Fibroblast of lung (primary cell): ENCODE measurements at regions not wholly inside any gene's neighbourhood (a gene's known extent, or its start where the extent isn't known, plus 50 kb on each side); places are given as distances from the start of the nearest gene placed in this dataset.
A peak's percentile ranks its signal among the peaks of the same experiment; 100 is the strongest.

Source experiments
- DNase-seq, 2 donors: peaks; one replicate each; pipeline versions ENCODE4 v3.0.0 to v3.0.0-alpha.2; 2010; ENCODE audit warnings: low read depth in 2 of 2
- H2AFZ ChIP-seq: 2 replicates; pipeline ENCODE4 v1.5.1; 2012; ENCODE audit warnings: low read length, control low read depth, inconsistent platforms
- H3K27ac ChIP-seq: 2 replicates; pipeline ENCODE4 v1.5.1; 2011; ENCODE audit warnings: low read length, control low read depth; ENCODE audit not compliant: insufficient read depth
- H3K27me3 ChIP-seq: 2 replicates; pipeline ENCODE4 v1.5.1; 2011; ENCODE audit warnings: mild to moderate bottlenecking, low read length; ENCODE audit not compliant: control insufficient read depth, insufficient read depth
- H3K36me3 ChIP-seq: 2 replicates; pipeline ENCODE4 v1.5.1; 2011; ENCODE audit warnings: low read length; ENCODE audit not compliant: control insufficient read depth, insufficient read depth
- H3K4me1 ChIP-seq: 2 replicates; pipeline ENCODE4 v1.5.1; 2011; ENCODE audit warnings: low read length; ENCODE audit not compliant: control insufficient read depth, insufficient read depth; ENCODE audit errors: extremely low read depth
- H3K4me2 ChIP-seq: 2 replicates; pipeline ENCODE4 v1.5.1; 2011; ENCODE audit warnings: low read length, control low read depth; ENCODE audit not compliant: insufficient read depth; ENCODE audit errors: extremely low read depth
- H3K4me3 ChIP-seq, 4 experiments: fragments of 200-600 bp in 1 of 4; sonication (generic) in 1 of 4; replicated peaks in 1 of 4; 2 replicates each; pipeline ENCODE4 v1.5.1; 2011 to 2016; ENCODE audit warnings: low read length in 4 of 4, low read depth in 3 of 4, mild to moderate bottlenecking in 3 of 4, control low read depth in 2 of 4, inconsistent platforms in 1 of 4, mixed read lengths in 1 of 4; ENCODE audit not compliant: insufficient read depth in 1 of 4; ENCODE audit errors: control extremely low read depth in 1 of 4
- H3K79me2 ChIP-seq: 2 replicates; pipeline ENCODE4 v1.5.1; 2012; ENCODE audit warnings: mild to moderate bottlenecking, low read length, inconsistent platforms; ENCODE audit not compliant: control insufficient read depth, insufficient read depth
- H3K9ac ChIP-seq: 2 replicates; pipeline ENCODE4 v1.5.1; 2011; ENCODE audit warnings: mild to moderate bottlenecking, low read length, control low read depth; ENCODE audit not compliant: insufficient read depth
- H3K9me3 ChIP-seq: 2 replicates; pipeline ENCODE4 v1.5.1; 2012; ENCODE audit warnings: low read depth, low read length; ENCODE audit not compliant: control insufficient read depth, insufficient read depth
- H4K20me1 ChIP-seq: 2 replicates; pipeline ENCODE4 v1.5.1; 2011; ENCODE audit warnings: low read length; ENCODE audit not compliant: control insufficient read depth, insufficient read depth; ENCODE audit errors: extremely low read depth
- CTCF ChIP-seq, 2 donors: IDR thresholded peaks in 1 of 2; conservative IDR thresholded peaks in 1 of 2; 1 replicate in 1 of 2; 2 replicates in 1 of 2; pipeline ENCODE4 v1.5.1; 2011 to 2012; ENCODE audit warnings: low read length in 2 of 2, control low read depth in 1 of 2, inconsistent platforms in 1 of 2, low read depth in 1 of 2, mild to moderate bottlenecking in 1 of 2
- EZH2 ChIP-seq: IDR thresholded peaks from 2 replicates; pipeline ENCODE4 v1.5.1; 2012; ENCODE audit warnings: low read length, control low read depth, mild to moderate bottlenecking; ENCODE audit errors: missing control alignments

- Histone ChIP-seq H3K4me3 (no peak overlapping the region), H2AFZ (no peak overlapping the region), H3K27me3 (no peaks in the 10 kb centered on the region), H3K9ac (no peak overlapping the region), H4K20me1 (no peaks in the 10 kb centered on the region), H3K27ac (no peak overlapping the region), H3K4me2 (no peak overlapping the region), H3K36me3 (no peaks in the 10 kb centered on the region), H3K4me1 (no peaks in the 10 kb centered on the region), H3K79me2 (no peaks in the 10 kb centered on the region), H3K9me3 (no peaks in the 10 kb centered on the region)
- peak in 1 of 2 donors; percentile 1 for DNase-seq
- TF ChIP-seq EZH2 (no peak), CTCF (conservative IDR thresholded peaks at IDR 0.05 in 1 of 2, IDR thresholded peaks at IDR 0.05 in 1 of 2; ENCODE audit: low read depth in 1 of 2, low read length in 2 of 2) (no peak)
These were observed 255.0 kb downstream of the LIG4 start for GRCh38 chr13:107960301-107960700.

DNA sequence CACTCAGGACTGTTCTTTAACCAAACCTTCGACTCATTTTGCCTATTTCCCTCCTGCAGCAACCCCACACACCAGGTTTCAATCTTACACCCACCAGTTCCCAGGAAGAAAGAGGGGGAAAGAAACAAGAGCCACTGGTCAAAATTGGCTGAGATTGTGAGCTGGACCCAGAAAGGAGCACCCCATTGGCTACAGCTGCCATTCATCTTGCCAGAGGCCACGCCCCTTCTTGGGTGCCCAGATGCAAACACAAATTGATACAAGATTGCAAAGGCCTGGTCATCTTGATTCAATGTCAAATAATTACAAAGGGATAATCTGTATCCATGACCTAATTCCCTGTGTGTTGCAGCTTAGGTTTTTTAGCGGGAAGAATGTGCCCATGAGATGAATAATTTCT is 258.4 kb downstream of the LIG4 start:
- no peak overlapping the region for H3K4me2 ChIP-seq
- no peaks in the 10 kb centered on the region for H3K27me3 ChIP-seq
- H3K9me3 ChIP-seq, result no peaks in the 10 kb centered on the region
- no peak for TF ChIP-seq EZH2
- no peak for TF ChIP-seq CTCF (conservative IDR thresholded peaks at IDR 0.05 in 1 of 2, IDR thresholded peaks at IDR 0.05 in 1 of 2; ENCODE audit: low read depth in 1 of 2, low read length in 2 of 2)
- H3K9ac ChIP-seq, result no peak overlapping the region
- no peaks in the 10 kb centered on the region for H4K20me1 ChIP-seq
- H3K4me3 ChIP-seq, result no peak overlapping the region
- no peaks in the 10 kb centered on the region for H3K79me2 ChIP-seq
- DNase-seq, result no peak
- H3K4me1 ChIP-seq, result no peaks in the 10 kb centered on the region
- no peak overlapping the region for H3K27ac ChIP-seq
- no peak overlapping the region for H2AFZ ChIP-seq
- H3K36me3 ChIP-seq, result no peaks in the 10 kb centered on the region

- no peak overlapping the region for H2AFZ ChIP-seq
- no peaks in the 10 kb centered on the region for H4K20me1 ChIP-seq
- H3K9me3 ChIP-seq, result no peaks in the 10 kb centered on the region
- H3K27ac ChIP-seq, result no peak overlapping the region
- no peaks in the 10 kb centered on the region for H3K4me1 ChIP-seq
- H3K36me3 ChIP-seq, result no peaks in the 10 kb centered on the region
- no peak overlapping the region for H3K4me2 ChIP-seq
- no peak for TF ChIP-seq CTCF (conservative IDR thresholded peaks at IDR 0.05 in 1 of 2, IDR thresholded peaks at IDR 0.05 in 1 of 2; ENCODE audit: low read depth in 1 of 2, low read length in 2 of 2)
- TF ChIP-seq EZH2, result no peak
- no peak overlapping the region for H3K9ac ChIP-seq
- no peak overlapping the region for H3K4me3 ChIP-seq
- H3K79me2 ChIP-seq, result no peaks in the 10 kb centered on the region
- DNase-seq, result no peak
- no peaks in the 10 kb centered on the region for H3K27me3 ChIP-seq
These were observed 273.2 kb downstream of the LIG4 start for GRCh38 chr13:107942030-107942617.
